Panc1 (cell line): ENCODE measurements at regions not wholly inside any gene's neighbourhood (a gene's known extent, or its start where the extent isn't known, plus 50 kb on each side); places are given as distances from the start of the nearest gene placed in this dataset.

Source experiments
- CTCF ChIP-seq: fragments of 450-650 bp; IDR thresholded peaks from 2 replicates; pipeline ENCODE4 v1.5.1; 2017; ENCODE audit warnings: mild to moderate bottlenecking
- POLR2AphosphoS5 ChIP-seq: IDR thresholded peaks from 2 replicates; pipeline ENCODE4 v1.6.1; 2012; ENCODE audit warnings: mild to moderate bottlenecking, low read depth, low read length, moderate library complexity
- SIN3A ChIP-seq: IDR thresholded peaks from 2 replicates; pipeline ENCODE4 v1.6.1; 2012; ENCODE audit warnings: low read depth, mild to moderate bottlenecking, low read length, moderate library complexity, borderline replicate concordance; ENCODE audit not compliant: insufficient read depth

GRCh38 chr5:3796736-3797135 is 201.1 kb downstream of the IRX1 start:
- TF ChIP-seq CTCF (no peak), SIN3A (no peak), POLR2AphosphoS5 (no peak)
